Activated CD4-positive, alpha-beta T cell treated with anti-CD3 and anti-CD28 coated beads for 36 hours (primary cell): ENCODE measurements at regions not wholly inside any gene's neighbourhood (a gene's known extent, or its start where the extent isn't known, plus 50 kb on each side); places are given as distances from the start of the nearest gene placed in this dataset.
A peak's percentile ranks its signal among the peaks of the same experiment; 100 is the strongest.
"Not testable (repeated sequence)": the region's sequence is repeated elsewhere in the genome, so short reads cannot be mapped to it uniquely, and the experiment has no call there.

Experiments
- ATAC-seq: fragments of 200-7000 bp; cut with Tn5 transposase; one replicate; pipeline ENCODE4 v1.10.0; 2021; ENCODE audit warnings: mild to moderate bottlenecking, moderate library complexity
- CTCF ChIA-PET: fragments of 350-600 bp; sonication (Branson Sonifier 250); formaldehyde crosslinking; loops from one replicate; lab custom pipeline; 2021; ENCODE audit warnings: antibody characterized with exemption; lab: Charles Lee
- POLR2A ChIA-PET: fragments of 350-600 bp; sonication (Branson Sonifier 250); formaldehyde crosslinking; loops from one replicate; lab custom pipeline; 2021; ENCODE audit warnings: antibody characterized with exemption, inconsistent platforms; lab: Charles Lee
- DNase-seq: peaks from one replicate; pipeline ENCODE4 v3.0.0-alpha.2; 2020
- H3K27ac Mint-ChIP-seq: one replicate; pipeline ENCODE4 v1.8.0; 2021; ENCODE audit warnings: mixed read lengths
- H3K27me3 Mint-ChIP-seq: one replicate; pipeline ENCODE4 v1.8.0; 2021; ENCODE audit warnings: mixed read lengths
- H3K36me3 Mint-ChIP-seq: one replicate; pipeline ENCODE4 v1.8.0; 2021; ENCODE audit warnings: low read depth, mixed read lengths
- H3K4me1 Mint-ChIP-seq: one replicate; pipeline ENCODE4 v1.8.0; 2021; ENCODE audit warnings: mixed read lengths
- H3K4me3 Mint-ChIP-seq: one replicate; pipeline ENCODE4 v1.8.0; 2021; ENCODE audit warnings: mild to moderate bottlenecking, moderate library complexity, mixed read lengths
- H3K9me3 Mint-ChIP-seq: one replicate; pipeline ENCODE4 v1.8.0; 2021; ENCODE audit warnings: low read depth, mixed read lengths
- intact Hi-C, 2 experiments: fragments of 100-400 bp; cut with DNase I in 1 of 2; cut with micrococcal nuclease in 1 of 2; formaldehyde crosslinking; loops; one replicate each; pipeline versions ENCODE4 v1.14.2 to v1.15.1; 2022 to 2024; cut with DNase I, micrococcal nuclease

- Mint-ChIP-seq H3K4me3 (no peak overlapping the region), H3K4me1 (peaks cover 3% of the 10 kb centered on the region), H3K27me3 (no peaks in the 10 kb centered on the region), H3K27ac (no peak overlapping the region), H3K9me3 (no peaks in the 10 kb centered on the region), H3K36me3 (no peaks in the 10 kb centered on the region)
- DNase-seq = no peak
- ATAC-seq = no peak
- intact Hi-C loops = no loop called here
- POLR2A ChIA-PET = no interaction called here
- CTCF ChIA-PET = interaction anchor here (0.7 to 2.0 kb wide), 2 partner anchors 18 to 20 kb away, joined by 3 to 5 read pairs; no protein-coding TSS in a partner anchor
Measured at GRCh38 chr19:14328406-14328805, 52.8 kb upstream of the ADGRE5 start.

GRCh38 chr19:14327061-14327460 is 54.2 kb upstream of the ADGRE5 start:
- H3K27ac Mint-ChIP-seq, H3K4me1 Mint-ChIP-seq, ATAC-seq, H3K36me3 Mint-ChIP-seq, DNase-seq, H3K9me3 Mint-ChIP-seq, H3K27me3 Mint-ChIP-seq, H3K4me3 Mint-ChIP-seq, intact Hi-C loops: not testable (repeated sequence)
- CTCF ChIA-PET = interaction anchor here (0.6 to 2.0 kb wide), 3 partner anchors 20 to 178 kb away, joined by 3 to 5 read pairs (median 5); no protein-coding TSS in a partner anchor
- POLR2A ChIA-PET = interaction anchor here (0.6 kb wide), 1 partner anchor 32 kb away, joined by 4 read pairs; no protein-coding TSS in a partner anchor

GRCh38 chr19:14325863-14326262 is 55.4 kb upstream of the ADGRE5 start:
- ChIA-PET CTCF (interaction anchor here (0.6 kb wide), 1 partner anchor 16 kb away, joined by 3 read pairs; no protein-coding TSS in a partner anchor), POLR2A (interaction anchor here (0.6 kb wide), 1 partner anchor 70 kb away, joined by 3 read pairs; no protein-coding TSS in a partner anchor)
- H3K9me3 Mint-ChIP-seq = no peaks in the 10 kb centered on the region
- H3K36me3 Mint-ChIP-seq = no peaks in the 10 kb centered on the region
- no peak overlapping the region for H3K4me3 Mint-ChIP-seq
- H3K27me3 Mint-ChIP-seq = no peaks in the 10 kb centered on the region
- intact Hi-C loops = no loop called here
- H3K27ac Mint-ChIP-seq = no peak overlapping the region
- DNase-seq (no peak), ATAC-seq (no peak)
- H3K4me1 Mint-ChIP-seq = no peaks in the 10 kb centered on the region

- CTCF ChIA-PET = no interaction called here
- no peak overlapping the region for H3K27ac Mint-ChIP-seq
- H3K36me3 Mint-ChIP-seq = no peaks in the 10 kb centered on the region
- H3K4me1 Mint-ChIP-seq = no peaks in the 10 kb centered on the region
- POLR2A ChIA-PET = no interaction called here
- DNase-seq = no peak
- ATAC-seq = no peak
- no peaks in the 10 kb centered on the region for H3K9me3 Mint-ChIP-seq
- H3K4me3 Mint-ChIP-seq = no peak overlapping the region
- intact Hi-C loops = no loop called here
- no peaks in the 10 kb centered on the region for H3K27me3 Mint-ChIP-seq
Measured at GRCh38 chr19:14325134-14325533, 56.1 kb upstream of the ADGRE5 start.

DNA sequence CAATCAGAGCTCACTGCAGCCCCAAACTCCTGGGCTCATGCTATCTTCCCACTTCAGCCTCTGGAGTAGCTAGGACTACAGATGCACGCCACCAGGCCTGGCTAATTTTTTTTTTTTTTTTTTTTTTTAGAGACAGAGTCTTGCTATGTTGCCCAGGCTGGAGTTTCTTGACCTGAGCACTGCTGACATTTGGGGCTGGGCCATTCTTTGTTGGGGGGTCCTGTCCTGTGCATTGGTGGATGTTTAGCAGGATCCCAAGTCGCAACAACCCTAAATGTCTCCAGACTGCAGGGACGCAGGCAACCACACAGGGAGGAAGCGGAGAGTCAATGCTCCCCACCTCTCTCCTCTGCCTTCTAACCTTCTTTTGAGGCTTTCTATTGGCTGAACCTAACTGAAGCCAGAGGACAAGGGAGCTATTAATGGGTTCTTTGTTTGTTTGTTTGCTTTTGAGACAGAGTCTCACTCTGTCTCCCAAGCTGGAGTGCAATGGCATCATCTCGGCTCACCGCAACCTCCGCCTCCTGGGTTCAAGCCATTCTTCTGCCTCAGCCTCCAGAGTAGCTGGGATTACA is 58.3 kb upstream of the ADGRE5 start:
- ChIA-PET CTCF (no interaction called here), POLR2A (no interaction called here)
- Mint-ChIP-seq H3K4me3 (no peak overlapping the region), H3K9me3 (no peaks in the 10 kb centered on the region), H3K27ac (no peak overlapping the region), H3K27me3 (no peaks in the 10 kb centered on the region), H3K4me1 (no peaks in the 10 kb centered on the region), H3K36me3 (no peaks in the 10 kb centered on the region)
- DNase-seq = no peak
- intact Hi-C loops = no loop called here
- ATAC-seq = no peak

DNA sequence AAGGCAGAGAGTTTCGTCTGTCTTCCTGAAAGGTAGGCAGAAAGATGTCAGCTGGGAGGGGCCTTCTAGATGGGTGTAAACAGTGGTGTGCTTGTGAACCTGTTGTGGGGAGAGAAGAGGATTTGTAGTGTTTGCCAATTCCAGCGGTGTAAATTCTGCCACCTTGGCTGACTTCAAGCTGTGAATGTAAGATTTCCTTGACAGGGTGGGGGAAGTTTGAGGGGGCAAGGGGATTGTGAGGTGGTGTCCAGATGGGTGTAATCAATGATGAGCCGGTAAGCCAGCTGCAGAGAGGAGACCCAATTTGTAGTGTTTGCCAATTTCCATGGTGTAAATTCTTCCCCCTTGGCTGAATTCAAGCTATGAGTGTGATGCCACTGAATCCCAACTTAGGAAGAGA is 61.0 kb upstream of the ADGRE5 start:
- Mint-ChIP-seq H3K27me3 (no peaks in the 10 kb centered on the region), H3K4me3 (no peak overlapping the region), H3K4me1 (no peaks in the 10 kb centered on the region), H3K27ac (no peak overlapping the region), H3K9me3 (no peaks in the 10 kb centered on the region), H3K36me3 (no peaks in the 10 kb centered on the region)
- intact Hi-C loops = no loop called here
- ATAC-seq (no peak), DNase-seq (no peak)
- POLR2A ChIA-PET = no interaction called here
- CTCF ChIA-PET = interaction anchor here (0.6 to 1.8 kb wide), 4 partner anchors 11 to 183 kb away, joined by 3 to 6 read pairs (median 4); no protein-coding TSS in a partner anchor

DNA sequence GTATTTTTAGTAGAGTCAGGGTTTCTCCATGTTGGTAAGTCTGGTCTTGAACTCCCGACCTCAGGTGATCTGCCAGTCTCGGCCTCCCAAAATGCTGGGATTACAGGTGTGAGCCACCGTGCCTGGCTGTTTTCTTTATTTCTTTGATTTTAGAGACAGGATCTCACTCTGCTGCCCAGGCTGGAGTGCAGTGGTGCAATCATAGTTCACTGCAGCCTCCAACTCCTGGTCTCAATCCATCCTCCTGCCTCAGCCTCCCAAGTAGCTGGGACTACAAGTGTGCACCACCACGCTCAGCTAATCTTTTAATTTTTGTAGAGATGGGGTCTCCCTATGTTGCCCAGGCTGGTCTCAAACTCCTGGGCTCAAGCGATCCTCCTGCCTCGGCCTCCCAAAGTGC is 61.5 kb upstream of the ADGRE5 start:
- H3K9me3 Mint-ChIP-seq, H3K27me3 Mint-ChIP-seq, ATAC-seq, intact Hi-C loops, H3K27ac Mint-ChIP-seq, H3K4me3 Mint-ChIP-seq, H3K4me1 Mint-ChIP-seq, DNase-seq, H3K36me3 Mint-ChIP-seq: not testable (repeated sequence)
- ChIA-PET POLR2A (interaction anchor here (0.6 kb wide), 1 partner anchor 27 kb away, joined by 7 read pairs; no protein-coding TSS in a partner anchor), CTCF (interaction anchor here (0.6 to 1.8 kb wide), 3 partner anchors 16 to 182 kb away, joined by 3 to 6 read pairs (median 4); no protein-coding TSS in a partner anchor)

GRCh38 chr19:14318873-14319272 is 62.4 kb upstream of the ADGRE5 start:
- Mint-ChIP-seq H3K9me3 (no peaks in the 10 kb centered on the region), H3K4me1 (no peaks in the 10 kb centered on the region), H3K27ac (no peak overlapping the region), H3K27me3 (no peaks in the 10 kb centered on the region), H3K36me3 (no peaks in the 10 kb centered on the region), H3K4me3 (no peak overlapping the region)
- ATAC-seq (no peak), DNase-seq (peak; percentile 34)
- intact Hi-C loops = no loop called here
- POLR2A ChIA-PET = no interaction called here
- CTCF ChIA-PET = no interaction called here

GRCh38 chr19:14317157-14317556 is 64.1 kb upstream of the ADGRE5 start:
- Mint-ChIP-seq H3K27me3 (no peaks in the 10 kb centered on the region), H3K4me3 (no peak overlapping the region), H3K9me3 (no peaks in the 10 kb centered on the region), H3K36me3 (no peaks in the 10 kb centered on the region), H3K4me1 (no peaks in the 10 kb centered on the region), H3K27ac (no peak overlapping the region)
- intact Hi-C loops = no loop called here
- ChIA-PET POLR2A (interaction anchor here (0.6 kb wide), 1 partner anchor 21 kb away, joined by 6 read pairs; no protein-coding TSS in a partner anchor), CTCF (interaction anchor here (0.6 to 0.7 kb wide), 2 partner anchors 188 to 545 kb away, joined by 3 read pairs; no protein-coding TSS in a partner anchor)
- DNase-seq (no peak), ATAC-seq (no peak)

- ChIA-PET POLR2A (no interaction called here), CTCF (interaction anchor here (0.6 kb wide), 1 partner anchor 641 kb away, joined by 3 read pairs; no protein-coding TSS in a partner anchor)
- Mint-ChIP-seq H3K27ac (no peak overlapping the region), H3K9me3 (no peaks in the 10 kb centered on the region), H3K4me3 (no peak overlapping the region), H3K4me1 (no peaks in the 10 kb centered on the region), H3K27me3 (no peaks in the 10 kb centered on the region), H3K36me3 (no peaks in the 10 kb centered on the region)
- no peak for ATAC-seq
- no peak for DNase-seq
- intact Hi-C loops = no loop called here
Measured at GRCh38 chr19:14315433-14315832, 65.8 kb upstream of the ADGRE5 start.

DNA sequence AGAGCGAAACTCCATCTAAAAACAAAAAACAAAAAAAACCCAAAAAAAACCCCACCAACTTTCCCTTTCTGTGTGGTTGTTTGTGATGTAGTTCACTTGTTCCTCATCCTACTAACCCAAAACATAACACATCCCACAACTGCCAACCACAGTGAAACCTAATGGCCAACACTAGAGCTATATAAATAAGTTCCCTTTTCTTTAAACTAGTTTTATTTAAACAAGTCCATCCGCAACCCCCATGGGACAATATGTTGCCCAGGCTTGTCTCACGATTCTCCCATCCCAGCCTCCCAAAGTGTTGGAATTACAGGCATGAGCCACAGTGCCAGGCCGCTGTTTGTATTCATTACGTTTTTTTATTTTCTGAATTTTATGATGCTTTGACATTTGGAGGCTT is 71.2 kb upstream of the ADGRE5 start:
- Mint-ChIP-seq H3K9me3 (no peaks in the 10 kb centered on the region), H3K4me3 (no peak overlapping the region), H3K4me1 (peaks cover 6% of the 10 kb centered on the region), H3K36me3 (no peaks in the 10 kb centered on the region), H3K27ac (no peak overlapping the region), H3K27me3 (no peaks in the 10 kb centered on the region)
- intact Hi-C loops = no loop called here
- DNase-seq (no peak), ATAC-seq (no peak)
- CTCF ChIA-PET = interaction anchor here (0.6 to 1.4 kb wide), 3 partner anchors 10 to 183 kb away, joined by 3 read pairs; no protein-coding TSS in a partner anchor
- POLR2A ChIA-PET = no interaction called here

DNA sequence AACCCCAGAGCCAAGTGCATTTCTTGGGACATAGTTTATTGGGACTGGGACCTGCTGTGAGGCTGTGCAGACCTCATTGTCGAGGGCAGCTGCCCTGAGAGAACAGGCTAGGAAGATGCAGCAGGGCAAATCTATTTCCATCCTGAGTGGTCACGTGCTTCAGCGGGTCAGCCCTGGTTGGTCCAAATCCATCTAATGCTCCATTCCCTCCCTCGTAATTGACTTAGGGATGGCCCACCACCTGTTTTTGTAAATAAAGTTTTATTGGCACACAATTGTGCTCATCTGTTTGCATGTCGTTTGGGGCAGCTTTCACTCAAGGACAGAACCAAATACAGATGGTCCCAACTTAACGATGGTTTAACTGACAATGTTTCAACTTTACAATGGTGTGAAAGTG is 75.5 kb upstream of the ADGRE5 start:
- CTCF ChIA-PET = interaction anchor here (0.8 to 1.1 kb wide), 3 partner anchors 17 to 425 kb away, joined by 3 read pairs; no protein-coding TSS in a partner anchor
- peaks cover 6% of the 10 kb centered on the region for H3K4me1 Mint-ChIP-seq
- POLR2A ChIA-PET = no interaction called here
- no peaks in the 10 kb centered on the region for H3K36me3 Mint-ChIP-seq
- no peak for ATAC-seq
- H3K9me3 Mint-ChIP-seq = no peaks in the 10 kb centered on the region
- intact Hi-C loops = no loop called here
- H3K4me3 Mint-ChIP-seq = no peak overlapping the region
- no peaks in the 10 kb centered on the region for H3K27me3 Mint-ChIP-seq
- no peak for DNase-seq
- H3K27ac Mint-ChIP-seq = no peak overlapping the region
